ENCODE measurements at regions not wholly inside any gene's neighbourhood (a gene's known extent, or its start where the extent isn't known, plus 50 kb on each side); places are given as distances from the start of the nearest gene placed in this dataset.

- DNase-seq (ENCODE audit: low spot score) = no peak
- in situ Hi-C loops (cut with HindIII; ENCODE audit: low sequenced_read_pairs) = no loop called here
Observed at GRCh38 chr14:36083317-36083716, 93.2 kb downstream of the PTCSC3 start.

GRCh38 chr14:36078080-36078479 is 98.4 kb downstream of the PTCSC3 start:
- no peak for DNase-seq (ENCODE audit: low spot score)
- in situ Hi-C loops (cut with HindIII; ENCODE audit: low sequenced_read_pairs) = no loop called here

GRCh38 chr14:36076197-36076596 is 100.3 kb downstream of the PTCSC3 start:
- in situ Hi-C loops (cut with HindIII; ENCODE audit: low sequenced_read_pairs) = no loop called here
- no peak for DNase-seq (ENCODE audit: low spot score)

GRCh38 chr14:36075203-36075602 is 101.3 kb downstream of the PTCSC3 start:
- DNase-seq (ENCODE audit: low spot score) = no peak
- in situ Hi-C loops (cut with HindIII; ENCODE audit: low sequenced_read_pairs) = no loop called here

GRCh38 chr14:36070720-36071043 is 105.8 kb downstream of the PTCSC3 start:
- in situ Hi-C loops (cut with HindIII; ENCODE audit: low sequenced_read_pairs) = no loop called here
- DNase-seq (ENCODE audit: low spot score) = no peak

- in situ Hi-C loops (cut with HindIII; ENCODE audit: low sequenced_read_pairs) = no loop called here
- DNase-seq (ENCODE audit: low spot score) = peak; percentile 58
Observed at GRCh38 chr14:36070031-36070719, 106.3 kb downstream of the PTCSC3 start.

GRCh38 chr14:36069535-36069900 is 107.0 kb downstream of the PTCSC3 start:
- DNase-seq (ENCODE audit: low spot score) = peak; percentile 14
- in situ Hi-C loops (cut with HindIII; ENCODE audit: low sequenced_read_pairs) = no loop called here

- in situ Hi-C loops (cut with HindIII; ENCODE audit: low sequenced_read_pairs) = no loop called here
- DNase-seq (ENCODE audit: low spot score) = no peak
Observed at GRCh38 chr14:36068777-36069534, 107.6 kb downstream of the PTCSC3 start.

- in situ Hi-C loops (cut with HindIII; ENCODE audit: low sequenced_read_pairs) = no loop called here
- DNase-seq (ENCODE audit: low spot score) = no peak
Observed at GRCh38 chr14:36067428-36068187, 108.9 kb downstream of the PTCSC3 start.

GRCh38 chr14:36066636-36067035 is 109.9 kb downstream of the PTCSC3 start:
- in situ Hi-C loops (cut with HindIII; ENCODE audit: low sequenced_read_pairs) = no loop called here
- DNase-seq (ENCODE audit: low spot score) = no peak

GRCh38 chr14:36065831-36066230 is 110.7 kb downstream of the PTCSC3 start:
- in situ Hi-C loops (cut with HindIII; ENCODE audit: low sequenced_read_pairs) = no loop called here
- no peak for DNase-seq (ENCODE audit: low spot score)

- DNase-seq (ENCODE audit: low spot score) = no peak
- in situ Hi-C loops (cut with HindIII; ENCODE audit: low sequenced_read_pairs) = no loop called here
Observed at GRCh38 chr14:36059531-36059930, 117.0 kb downstream of the PTCSC3 start.

GRCh38 chr14:36057452-36058116 is 118.9 kb downstream of the PTCSC3 start:
- in situ Hi-C loops (cut with HindIII; ENCODE audit: low sequenced_read_pairs) = no loop called here
- DNase-seq (ENCODE audit: low spot score) = no peak

- no peak for DNase-seq (ENCODE audit: low spot score)
- in situ Hi-C loops (cut with HindIII; ENCODE audit: low sequenced_read_pairs) = no loop called here
Observed at GRCh38 chr14:36056845-36057244, 119.7 kb downstream of the PTCSC3 start.

- no peak for DNase-seq (ENCODE audit: low spot score)
- in situ Hi-C loops (cut with HindIII; ENCODE audit: low sequenced_read_pairs) = no loop called here
Observed at GRCh38 chr14:36055681-36056225, 120.8 kb downstream of the PTCSC3 start.

- in situ Hi-C loops (cut with HindIII; ENCODE audit: low sequenced_read_pairs) = no loop called here
- DNase-seq (ENCODE audit: low spot score) = no peak
Observed at GRCh38 chr14:36055052-36055378, 121.5 kb downstream of the PTCSC3 start.

- DNase-seq (ENCODE audit: low spot score) = no peak
- in situ Hi-C loops (cut with HindIII; ENCODE audit: low sequenced_read_pairs) = no loop called here
Observed at GRCh38 chr14:36054353-36055051, 122.0 kb downstream of the PTCSC3 start.

GRCh38 chr14:36052681-36053080 is 123.8 kb downstream of the PTCSC3 start:
- in situ Hi-C loops (cut with HindIII; ENCODE audit: low sequenced_read_pairs) = no loop called here
- no peak for DNase-seq (ENCODE audit: low spot score)

GRCh38 chr14:36052063-36052462 is 124.5 kb downstream of the PTCSC3 start:
- no peak for DNase-seq (ENCODE audit: low spot score)
- in situ Hi-C loops (cut with HindIII; ENCODE audit: low sequenced_read_pairs) = no loop called here
